ENCODE measurements at regions not wholly inside any gene's neighbourhood (a gene's known extent, or its start where the extent isn't known, plus 50 kb on each side); places are given as distances from the start of the nearest gene placed in this dataset.

- TF ChIP-seq TAF1 (IDR thresholded peaks at IDR 0.05; ENCODE audit: borderline replicate concordance, insufficient read depth, low read length) = no peak
- TF ChIP-seq REST (IDR thresholded peaks at IDR 0.05; ENCODE audit: insufficient read depth in 1 of 2, low read depth in 2 of 2, low read length in 2 of 2) = no peak
- TF ChIP-seq SIN3A (IDR thresholded peaks at IDR 0.05; ENCODE audit: borderline replicate concordance, insufficient read depth, low read length) = no peak
- TF ChIP-seq FOXP2 (optimal IDR thresholded peaks at IDR 0.05; ENCODE audit: borderline replicate concordance, extremely low read depth, extremely low read length, insufficient read depth) = no peak
Observed at GRCh38 chr3:82567029-82567600, 805.7 kb upstream of the GBE1 start.

GRCh38 chr3:82562896-82563295 lies 801.5 kb upstream of the GBE1 start:
- TF ChIP-seq FOXP2 (optimal IDR thresholded peaks at IDR 0.05; ENCODE audit: borderline replicate concordance, extremely low read depth, extremely low read length, insufficient read depth) = no peak
- TF ChIP-seq POLR2AphosphoS5 (IDR thresholded peaks at IDR 0.05; ENCODE audit: low read depth, low read length) = no peak
- TF ChIP-seq TAF1 (IDR thresholded peaks at IDR 0.05; ENCODE audit: borderline replicate concordance, insufficient read depth, low read length) = no peak
- TF ChIP-seq REST (IDR thresholded peaks at IDR 0.05; ENCODE audit: insufficient read depth in 1 of 2, low read depth in 2 of 2, low read length in 2 of 2) = no peak
- TF ChIP-seq SIN3A (IDR thresholded peaks at IDR 0.05; ENCODE audit: borderline replicate concordance, insufficient read depth, low read length) = no peak

GRCh38 chr3:82561784-82562183 lies 800.3 kb upstream of the GBE1 start:
- no peak for TF ChIP-seq SIN3A (IDR thresholded peaks at IDR 0.05; ENCODE audit: borderline replicate concordance, insufficient read depth, low read length)
- no peak for TF ChIP-seq POLR2AphosphoS5 (IDR thresholded peaks at IDR 0.05; ENCODE audit: low read depth, low read length)
- no peak for TF ChIP-seq TAF1 (IDR thresholded peaks at IDR 0.05; ENCODE audit: borderline replicate concordance, insufficient read depth, low read length)
- TF ChIP-seq REST (IDR thresholded peaks at IDR 0.05; ENCODE audit: insufficient read depth in 1 of 2, low read depth in 2 of 2, low read length in 2 of 2) = no peak
- no peak for TF ChIP-seq FOXP2 (optimal IDR thresholded peaks at IDR 0.05; ENCODE audit: borderline replicate concordance, extremely low read depth, extremely low read length, insufficient read depth)

- no peak for TF ChIP-seq REST (IDR thresholded peaks at IDR 0.05; ENCODE audit: insufficient read depth in 1 of 2, low read depth in 2 of 2, low read length in 2 of 2)
- no peak for TF ChIP-seq SIN3A (IDR thresholded peaks at IDR 0.05; ENCODE audit: borderline replicate concordance, insufficient read depth, low read length)
- TF ChIP-seq POLR2AphosphoS5 (IDR thresholded peaks at IDR 0.05; ENCODE audit: low read depth, low read length) = no peak
- no peak for TF ChIP-seq TAF1 (IDR thresholded peaks at IDR 0.05; ENCODE audit: borderline replicate concordance, insufficient read depth, low read length)
- no peak for TF ChIP-seq FOXP2 (optimal IDR thresholded peaks at IDR 0.05; ENCODE audit: borderline replicate concordance, extremely low read depth, extremely low read length, insufficient read depth)
Observed at GRCh38 chr3:82558081-82558480, 796.6 kb upstream of the GBE1 start.

- TF ChIP-seq TAF1 (IDR thresholded peaks at IDR 0.05; ENCODE audit: borderline replicate concordance, insufficient read depth, low read length) (no peak), FOXP2 (optimal IDR thresholded peaks at IDR 0.05; ENCODE audit: borderline replicate concordance, extremely low read depth, extremely low read length, insufficient read depth) (no peak), POLR2AphosphoS5 (IDR thresholded peaks at IDR 0.05; ENCODE audit: low read depth, low read length) (no peak), REST (IDR thresholded peaks at IDR 0.05; ENCODE audit: insufficient read depth in 1 of 2, low read depth in 2 of 2, low read length in 2 of 2) (no peak), SIN3A (IDR thresholded peaks at IDR 0.05; ENCODE audit: borderline replicate concordance, insufficient read depth, low read length) (no peak)
Observed at GRCh38 chr3:82556113-82556512, 794.7 kb upstream of the GBE1 start.
